SH-SY5Y (cell line): ENCODE measurements at regions not wholly inside any gene's neighbourhood (a gene's known extent, or its start where the extent isn't known, plus 50 kb on each side); places are given as distances from the start of the nearest gene placed in this dataset.

Source experiments
- GATA2 ChIP-seq: IDR thresholded peaks from 2 replicates; pipeline ENCODE4 v1.6.1; 2011; ENCODE audit warnings: mild to moderate bottlenecking, low read depth, low read length
- GATA3 ChIP-seq: IDR thresholded peaks from 2 replicates; pipeline ENCODE4 v1.6.1; 2011; ENCODE audit warnings: low read depth, mild to moderate bottlenecking, low read length, moderate library complexity

- TF ChIP-seq GATA2 (no peak), GATA3 (no peak)
Measured at GRCh38 chr13:79229761-79230160, 176.3 kb downstream of the RBM26 start.
